GM21737 (cell line): ENCODE measurements at regions not wholly inside any gene's neighbourhood (a gene's known extent, or its start where the extent isn't known, plus 50 kb on each side); places are given as distances from the start of the nearest gene placed in this dataset.

Experiments used
- ATAC-seq: cut with Tn5 transposase; IDR thresholded peaks from one replicate; pipeline ENCODE4 v1.9.1; 2021; ENCODE audit warnings: mild to moderate bottlenecking, moderate library complexity; ENCODE audit not compliant: unreplicated experiment

DNA sequence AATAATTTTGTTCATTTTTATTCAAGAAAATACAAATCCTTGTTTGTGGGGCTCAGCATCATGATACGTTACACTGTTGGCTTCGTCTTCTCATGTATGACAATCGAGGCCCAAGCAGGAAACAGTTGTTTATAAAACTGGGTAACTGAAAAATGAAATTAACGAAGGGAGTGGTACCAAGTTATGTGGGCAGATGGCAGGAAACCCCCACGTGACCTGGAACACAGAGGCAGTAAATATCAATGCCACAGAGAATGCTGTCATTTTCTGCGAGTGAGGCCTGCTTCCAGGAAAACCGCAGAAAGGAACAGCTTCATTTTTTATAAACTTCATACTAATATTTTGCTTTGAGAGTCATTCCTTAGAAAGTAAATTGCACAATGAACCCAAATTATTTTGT is 201.0 kb upstream of the ADARB2 start:
- ATAC-seq, result no peak

DNA sequence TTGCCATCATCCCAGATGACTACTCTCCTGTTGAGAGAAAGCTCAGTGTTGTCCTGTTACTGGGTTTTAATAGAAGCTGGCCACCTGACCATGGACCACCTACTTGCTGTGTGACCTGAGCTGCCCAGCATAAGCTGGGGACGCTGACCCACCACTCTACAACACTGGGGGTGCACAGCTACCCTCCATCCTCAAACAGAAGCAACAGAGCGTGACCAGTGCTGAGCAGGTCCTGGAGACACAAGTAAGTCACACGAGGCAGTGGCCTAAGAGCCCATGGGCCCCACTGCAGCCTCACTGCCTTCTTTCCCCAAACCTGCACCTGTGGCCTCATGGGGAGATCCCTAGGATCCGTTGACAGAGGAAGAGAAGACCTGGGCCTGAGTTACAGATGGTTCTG is 198.6 kb upstream of the ADARB2 start:
- ATAC-seq, result no peak

DNA sequence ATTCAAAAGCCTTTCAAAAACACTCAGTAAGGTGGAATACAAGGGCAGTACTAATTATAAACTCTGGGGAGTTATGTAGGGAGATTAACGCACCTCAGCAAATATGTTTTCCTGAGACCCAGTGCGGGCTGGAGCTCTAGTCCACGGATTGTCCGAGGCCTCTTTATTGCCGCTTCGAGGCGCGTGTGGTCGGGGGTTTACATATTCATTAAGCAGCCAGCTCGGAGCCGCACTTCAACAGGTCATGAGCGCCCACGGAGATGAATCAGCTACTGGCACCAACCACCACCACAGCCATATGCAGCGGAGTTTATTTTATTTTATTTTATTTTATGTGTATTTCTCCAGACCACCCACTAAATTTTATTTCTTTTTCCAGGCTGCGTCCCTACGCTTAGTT is 195.9 kb upstream of the ADARB2 start:
- no peak for ATAC-seq

GRCh38 chr10:1932692-1933094 is 195.4 kb upstream of the ADARB2 start:
- no peak for ATAC-seq

- no peak for ATAC-seq
These were observed 191.3 kb upstream of the ADARB2 start for GRCh38 chr10:1928606-1929005.

GRCh38 chr10:1923998-1924397 is 186.7 kb upstream of the ADARB2 start:
- no peak for ATAC-seq

- no peak for ATAC-seq
These were observed 186.3 kb upstream of the ADARB2 start for GRCh38 chr10:1923586-1923985.

DNA sequence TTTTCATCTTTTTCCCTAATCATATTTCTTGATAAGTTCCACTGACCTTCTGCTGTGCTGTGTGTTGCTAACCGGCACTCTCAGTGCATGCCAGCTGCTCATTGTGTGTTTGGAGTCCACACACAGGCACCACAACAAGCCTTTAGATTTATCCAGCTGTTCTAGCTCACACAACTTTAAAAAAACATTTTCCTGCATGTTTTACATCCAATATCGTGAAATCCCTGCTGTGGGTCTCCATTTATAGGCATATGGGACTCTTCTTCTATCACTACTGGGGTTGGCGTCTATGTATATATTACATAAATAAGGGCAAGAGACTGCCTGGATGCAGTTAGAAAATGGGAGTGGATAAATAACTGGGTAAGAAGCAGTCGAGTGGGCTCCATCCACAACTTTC is 183.6 kb upstream of the ADARB2 start:
- ATAC-seq, result no peak

- ATAC-seq, result no peak
These were observed 182.8 kb upstream of the ADARB2 start for GRCh38 chr10:1920127-1920526.

DNA sequence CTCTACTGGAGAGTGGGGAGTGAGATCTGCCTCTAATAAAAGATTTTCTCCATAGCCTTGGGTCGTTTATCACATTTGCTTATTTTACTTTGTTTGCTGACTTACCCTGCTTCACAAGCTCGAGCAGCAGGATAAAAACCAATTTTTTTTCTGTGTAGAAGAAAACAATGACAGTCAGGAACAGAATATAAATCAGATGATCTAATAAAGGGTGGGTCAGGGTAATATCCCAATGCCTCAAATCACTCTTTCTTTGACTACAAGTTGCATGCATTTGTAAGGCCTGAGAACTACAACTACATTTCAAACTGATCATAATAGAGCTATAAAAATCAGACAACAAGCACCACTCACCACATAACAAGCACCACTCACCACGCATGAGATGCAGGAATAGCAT is 174.4 kb upstream of the ADARB2 start:
- ATAC-seq, result no peak

- no peak for ATAC-seq
These were observed 166.7 kb upstream of the ADARB2 start for GRCh38 chr10:1903982-1904381.

DNA sequence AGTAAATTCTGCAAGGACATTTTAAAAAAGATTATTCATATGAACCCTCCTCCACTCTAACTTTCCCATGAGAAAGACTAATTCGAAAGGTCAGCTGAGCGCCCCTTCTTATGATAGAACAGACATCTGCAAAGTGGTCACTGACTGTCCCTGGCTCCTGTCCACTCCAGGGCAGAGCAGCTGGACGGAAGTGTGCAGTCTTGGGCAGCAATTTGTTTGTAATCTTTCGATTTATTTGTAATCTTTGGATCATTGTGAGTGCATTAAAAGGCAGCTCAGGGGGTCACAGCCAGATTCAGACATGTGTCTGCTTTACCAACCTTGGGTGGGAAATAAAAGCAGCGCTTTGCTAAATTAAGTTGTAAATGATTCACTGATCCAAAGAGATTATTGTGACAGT is 158.8 kb upstream of the ADARB2 start:
- ATAC-seq, result no peak

GRCh38 chr10:1895691-1896090 is 158.4 kb upstream of the ADARB2 start:
- no peak for ATAC-seq

DNA sequence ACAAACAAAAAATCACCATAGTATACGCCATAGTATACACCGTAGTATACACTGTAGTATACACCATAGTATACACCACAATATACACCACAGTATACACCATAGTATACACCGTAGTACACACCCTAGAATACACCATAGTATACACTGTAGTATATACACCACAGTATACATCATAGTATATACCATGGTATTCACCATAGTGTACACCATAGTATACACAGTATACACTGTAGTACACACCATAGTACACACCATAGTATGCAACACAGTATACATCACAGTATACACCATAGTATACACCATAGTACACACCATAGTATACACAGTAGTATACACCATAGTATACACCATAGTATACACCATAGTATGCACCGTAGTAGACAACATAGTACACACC is 157.6 kb upstream of the ADARB2 start:
- no peak for ATAC-seq

DNA sequence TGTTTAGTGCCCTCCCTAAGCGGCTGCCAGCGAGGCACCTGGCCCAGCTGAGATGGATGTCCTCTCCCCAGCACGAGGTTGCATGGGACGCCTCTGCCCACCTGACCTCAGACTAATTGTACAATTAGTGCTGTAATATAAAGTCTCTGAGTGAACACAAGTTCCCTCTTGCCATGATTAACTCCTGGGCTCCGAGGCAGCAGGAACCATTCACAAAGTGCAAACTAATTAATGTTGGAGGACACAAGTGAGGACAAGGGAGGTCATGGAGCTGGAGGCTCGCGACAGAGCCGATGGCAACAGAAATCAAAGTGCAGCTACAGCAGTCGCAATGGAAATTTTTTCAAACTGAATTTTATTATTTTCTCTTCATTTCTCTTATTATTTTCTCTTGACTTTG is 156.6 kb upstream of the ADARB2 start:
- no peak for ATAC-seq

DNA sequence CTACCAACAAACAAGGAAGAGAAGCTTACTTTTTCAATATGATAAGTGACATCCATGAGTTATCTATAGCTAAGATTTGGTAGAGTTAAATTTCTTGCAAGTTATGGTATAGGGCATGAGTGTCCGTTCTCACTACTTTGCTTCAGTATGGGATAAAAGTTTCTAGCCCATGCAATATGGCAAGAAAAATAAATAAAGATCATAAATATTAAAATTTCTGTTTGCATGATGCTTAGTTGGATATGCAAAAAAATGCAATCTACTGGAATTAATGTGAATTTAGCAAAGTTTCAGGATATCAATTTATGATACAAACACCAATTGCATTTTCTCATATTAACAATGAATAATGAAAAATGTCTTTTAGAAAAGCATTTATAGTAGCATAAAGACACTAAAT is 148.7 kb upstream of the ADARB2 start:
- no peak for ATAC-seq

DNA sequence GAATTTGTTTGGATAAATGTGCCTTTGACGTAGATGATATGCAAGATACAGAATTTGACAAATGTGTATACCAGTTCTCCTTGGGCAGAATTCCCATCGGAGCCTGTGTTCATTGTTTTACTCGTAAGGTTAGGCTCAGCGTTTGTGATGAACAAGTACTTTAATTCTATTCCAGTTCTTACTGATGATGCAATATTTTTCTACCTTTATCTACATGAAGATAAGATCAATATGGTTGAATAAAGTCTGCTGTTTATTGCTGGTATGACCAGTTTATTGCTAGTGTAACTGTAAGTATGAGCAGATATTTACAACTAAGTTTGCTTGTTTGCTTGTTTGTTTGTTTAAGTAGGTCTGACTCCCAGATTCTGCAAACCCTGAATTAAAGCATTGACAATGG is 145.4 kb upstream of the ADARB2 start:
- ATAC-seq, result no peak

- no peak for ATAC-seq
These were observed 144.9 kb upstream of the ADARB2 start for GRCh38 chr10:1882180-1882579.

GRCh38 chr10:1881636-1882035 is 144.3 kb upstream of the ADARB2 start:
- no peak for ATAC-seq

DNA sequence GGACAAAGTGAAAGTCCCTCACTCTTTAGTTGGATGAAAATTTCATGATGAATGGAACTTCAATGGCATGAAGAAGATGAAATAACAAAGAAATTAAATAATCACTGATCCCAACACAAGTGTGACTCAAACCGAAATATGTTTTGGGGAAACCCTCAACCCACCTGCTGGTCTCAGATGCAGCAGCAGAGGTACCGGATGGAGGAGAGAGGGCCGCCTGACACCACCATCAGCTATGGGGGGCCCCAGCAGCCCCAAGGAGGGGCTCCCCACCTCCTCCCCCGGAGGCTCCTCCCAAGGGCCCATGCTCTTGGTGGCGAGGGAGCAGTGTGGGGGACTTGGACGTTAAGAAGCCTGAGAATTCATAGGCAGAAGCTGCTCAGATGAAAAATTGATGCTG is 137.2 kb upstream of the ADARB2 start:
- ATAC-seq, result no peak

GRCh38 chr10:1873661-1874315 is 136.5 kb upstream of the ADARB2 start:
- no peak for ATAC-seq

DNA sequence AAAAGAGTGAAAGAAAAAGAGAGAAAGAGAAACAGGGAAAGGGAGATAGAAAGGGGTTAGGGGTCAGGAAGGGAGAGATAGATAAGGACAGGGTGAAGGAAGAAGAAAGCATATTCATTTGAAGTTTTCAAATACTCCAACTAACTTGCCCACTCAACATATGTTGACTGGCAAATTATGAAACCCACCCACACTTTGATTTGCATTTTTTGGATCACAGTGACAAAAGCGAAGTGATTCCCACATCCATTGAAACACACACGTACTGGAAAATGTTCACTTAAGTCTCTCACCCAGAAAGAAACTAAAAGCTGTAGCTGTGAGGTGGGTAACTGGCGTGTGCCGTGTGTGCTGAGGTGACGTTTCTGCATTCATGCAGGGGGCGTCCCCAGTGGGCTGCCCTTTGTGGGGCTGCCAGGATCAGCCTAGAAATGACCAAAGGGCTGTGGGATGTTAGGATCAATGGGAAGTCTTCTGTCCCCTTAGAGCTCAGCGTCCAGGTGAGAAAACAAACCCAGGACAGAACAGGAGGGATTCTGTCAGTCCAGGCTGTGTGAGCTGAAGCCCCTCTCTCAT is 134.9 kb upstream of the ADARB2 start:
- no peak for ATAC-seq

GRCh38 chr10:1870491-1870890 is 133.2 kb upstream of the ADARB2 start:
- no peak for ATAC-seq
